CD14-positive monocyte (primary cell): ENCODE measurements at regions not wholly inside any gene's neighbourhood (a gene's known extent, or its start where the extent isn't known, plus 50 kb on each side); places are given as distances from the start of the nearest gene placed in this dataset.
"Not testable (repeated sequence)": the region's sequence is repeated elsewhere in the genome, so short reads cannot be mapped to it uniquely, and the experiment has no call there.

Experiments
- DNase-seq, 3 donors: peaks; one replicate each; pipeline ENCODE4 v3.0.0-alpha.2; 2011 to 2022
- H2AFZ ChIP-seq: 2 replicates; pipeline ENCODE4 v1.6.0; 2012; ENCODE audit warnings: mild to moderate bottlenecking, low read depth, low read length, inconsistent platforms; ENCODE audit not compliant: insufficient read depth, poor library complexity, severe bottlenecking
- H3K27ac ChIP-seq, 2 donors: 1 replicate in 1 of 2; 2 replicates in 1 of 2; pipeline ENCODE4 v1.5.1; 2012 to 2013; ENCODE audit warnings: low read length in 2 of 2, control low read depth in 1 of 2, inconsistent platforms in 1 of 2, low read depth in 1 of 2, mild to moderate bottlenecking in 1 of 2
- H3K27me3 ChIP-seq, 2 donors: one replicate each; pipeline versions ENCODE4 v1.6.0 to v1.6.1; 2011 to 2013; ENCODE audit warnings: low read length in 2 of 2; ENCODE audit not compliant: control insufficient read depth in 2 of 2, insufficient read depth in 2 of 2
- H3K36me3 ChIP-seq, 2 donors: replicated peaks in 1 of 2; 1 replicate in 1 of 2; 2 replicates in 1 of 2; pipeline versions ENCODE4 v1.5.1 to v1.6.1; 2012 to 2013; ENCODE audit warnings: low read length in 2 of 2, control low read depth in 1 of 2, inconsistent platforms in 1 of 2, mild to moderate bottlenecking in 1 of 2; ENCODE audit not compliant: insufficient read depth in 2 of 2, control insufficient read depth in 1 of 2
- H3K4me1 ChIP-seq, 2 donors: 1 replicate in 1 of 2; 2 replicates in 1 of 2; pipeline versions ENCODE4 v1.5.1 to v1.6.1; 2012 to 2013; ENCODE audit warnings: low read length in 2 of 2, control low read depth in 1 of 2, inconsistent platforms in 1 of 2, mild to moderate bottlenecking in 1 of 2, moderate library complexity in 1 of 2; ENCODE audit not compliant: insufficient read depth in 2 of 2, control insufficient read depth in 1 of 2
- H3K4me2 ChIP-seq: replicated peaks from 2 replicates; pipeline ENCODE3; 2012; ENCODE audit warnings: low read length, moderate library complexity, mild to moderate bottlenecking; ENCODE audit not compliant: poor library complexity, severe bottlenecking; ENCODE audit errors: extremely low read depth
- H3K4me3 ChIP-seq, 3 experiments: fragments of 200-600 bp in 1 of 3; sonication (generic) in 1 of 3; replicated peaks in 1 of 3; 1 replicate in 2 of 3; 2 replicates in 1 of 3; pipeline ENCODE4 v1.5.1; 2011 to 2013; ENCODE audit warnings: low read length in 3 of 3, mild to moderate bottlenecking in 3 of 3, control low read depth in 2 of 3, low read depth in 2 of 3, inconsistent platforms in 1 of 3, moderate library complexity in 1 of 3
- H3K79me2 ChIP-seq: 2 replicates; pipeline ENCODE4 v1.6.0; 2012; ENCODE audit warnings: mild to moderate bottlenecking, control low read depth, inconsistent platforms, low read length, moderate library complexity; ENCODE audit not compliant: insufficient read depth
- H3K9ac ChIP-seq: 2 replicates; pipeline ENCODE4 v1.6.0; 2017; ENCODE audit warnings: low read length, mild to moderate bottlenecking; ENCODE audit not compliant: insufficient read depth, poor library complexity, severe bottlenecking
- H3K9me3 ChIP-seq, 2 donors: replicated peaks in 1 of 2; 1 replicate in 1 of 2; 2 replicates in 1 of 2; pipeline versions ENCODE4 v1.5.1 to v1.6.1; 2012 to 2013; ENCODE audit warnings: low read length in 2 of 2, control low read depth in 1 of 2; ENCODE audit not compliant: control insufficient read depth in 1 of 2, insufficient read depth in 1 of 2
- H4K20me1 ChIP-seq: 2 replicates; pipeline ENCODE4 v1.6.0; 2012; ENCODE audit warnings: mild to moderate bottlenecking, low read length, control low read depth, moderate library complexity; ENCODE audit not compliant: insufficient read depth
- H3K27ac Mint-ChIP-seq, 7 donors: one replicate each; pipeline ENCODE4 v1.8.0; 2020; ENCODE audit warnings: mild to moderate bottlenecking in 7 of 7, mixed read lengths in 7 of 7, moderate library complexity in 6 of 7, inconsistent platforms in 2 of 7
- H3K27me3 Mint-ChIP-seq, 3 donors: one replicate each; pipeline ENCODE4 v1.8.0; 2021 to 2022; ENCODE audit warnings: low read depth in 3 of 3, mild to moderate bottlenecking in 3 of 3, mixed read lengths in 3 of 3, moderate library complexity in 3 of 3, inconsistent platforms in 1 of 3
- H3K36me3 Mint-ChIP-seq, 2 donors: one replicate each; pipeline ENCODE4 v1.8.0; 2020; ENCODE audit warnings: mixed read lengths in 2 of 2, inconsistent platforms in 1 of 2, mild to moderate bottlenecking in 1 of 2
- H3K4me1 Mint-ChIP-seq: one replicate; pipeline ENCODE4 v1.8.0; 2020; ENCODE audit warnings: mild to moderate bottlenecking, mixed read lengths
- H3K4me3 Mint-ChIP-seq, 2 donors: one replicate each; pipeline ENCODE4 v1.8.0; 2020; ENCODE audit warnings: mild to moderate bottlenecking in 2 of 2, mixed read lengths in 2 of 2, moderate library complexity in 1 of 2
- H3K9me3 Mint-ChIP-seq, 7 donors: one replicate each; pipeline ENCODE4 v1.8.0; 2020 to 2022; ENCODE audit warnings: mixed read lengths in 7 of 7, mild to moderate bottlenecking in 6 of 7, moderate library complexity in 6 of 7, inconsistent platforms in 2 of 7
- CTCF ChIP-seq: fragments of 200-600 bp; IDR thresholded peaks from one replicate; pipeline ENCODE4 v1.8.0; 2022; ENCODE audit warnings: antibody characterized with exemption, mild to moderate bottlenecking
- WGBS: methylation state at CpG from one replicate; pipeline ENCODE4 v1.1.5; 2013; ENCODE audit warnings: missing lambda C conversion rate; ENCODE audit not compliant: insufficient coverage; 5-methylcytosine and 5-hydroxymethylcytosine counted together
- intact Hi-C, 2 donors: fragments of 100-400 bp; cut with micrococcal nuclease; formaldehyde crosslinking; loops; one replicate each; pipeline versions ENCODE4 v1.15.0 to v1.15.1; 2023

GRCh38 chr22:16702318-16702870 is 109.8 kb upstream of the CCT8L2 start:
- DNase-seq, H3K4me2 ChIP-seq, H3K27me3 ChIP-seq, H3K79me2 ChIP-seq, H3K27ac ChIP-seq, H3K27me3 Mint-ChIP-seq, H3K27ac Mint-ChIP-seq, H4K20me1 ChIP-seq, H3K9ac ChIP-seq, intact Hi-C loops, H3K4me1 Mint-ChIP-seq, H3K4me1 ChIP-seq, H2AFZ ChIP-seq, H3K4me3 Mint-ChIP-seq, H3K9me3 ChIP-seq, H3K36me3 ChIP-seq, H3K36me3 Mint-ChIP-seq, H3K9me3 Mint-ChIP-seq, H3K4me3 ChIP-seq: not testable (repeated sequence)
- WGBS, result 100% methylated on average over 2 of the region's 2 CpGs

GRCh38 chr22:16700390-16700789 is 107.8 kb upstream of the CCT8L2 start:
- H3K4me2 ChIP-seq, H3K27me3 ChIP-seq, H4K20me1 ChIP-seq, H3K36me3 Mint-ChIP-seq, H3K4me1 Mint-ChIP-seq, H3K4me3 Mint-ChIP-seq, H3K27ac ChIP-seq, H3K4me3 ChIP-seq, H3K9ac ChIP-seq, H3K4me1 ChIP-seq, intact Hi-C loops, H3K36me3 ChIP-seq, H3K27ac Mint-ChIP-seq, H2AFZ ChIP-seq, DNase-seq, H3K9me3 Mint-ChIP-seq, H3K79me2 ChIP-seq, H3K27me3 Mint-ChIP-seq, H3K9me3 ChIP-seq: not testable (repeated sequence)
- WGBS, result 85% methylated on average over 4 of the region's 5 CpGs

- Histone ChIP-seq H3K27me3 (no peaks in the 10 kb centered on the region), H3K27ac (no peak overlapping the region), H3K4me1 (no peaks in the 10 kb centered on the region), H3K9me3 (no peaks in the 10 kb centered on the region), H2AFZ (no peak overlapping the region), H3K9ac (no peak overlapping the region), H4K20me1 (no peaks in the 10 kb centered on the region), H3K36me3 (no peaks in the 10 kb centered on the region), H3K4me2 (no peak overlapping the region), H3K4me3 (no peak overlapping the region), H3K79me2 (no peaks in the 10 kb centered on the region)
- H3K27ac Mint-ChIP-seq, result no peak overlapping the region
- no CpG with 5 or more reads among the region's 5 CpGs for WGBS
- DNase-seq, result no peak
- no peak for TF ChIP-seq CTCF
- H3K4me3 Mint-ChIP-seq, result peak overlapping the region in 1 of 2 donors; percentile 39
- H3K4me1 Mint-ChIP-seq, result peaks cover 4% of the 10 kb centered on the region
- no peaks in the 10 kb centered on the region for H3K36me3 Mint-ChIP-seq
- H3K9me3 Mint-ChIP-seq, result peaks cover 0 to 3% (median 0%) of the 10 kb centered on the region in 7 donors
- intact Hi-C loops, result no loop called here
- H3K27me3 Mint-ChIP-seq, result peaks cover 0 to 8% (median 6%) of the 10 kb centered on the region in 3 donors
Observed at GRCh38 chr22:16699326-16699725, 106.7 kb upstream of the CCT8L2 start.

GRCh38 chr22:16697492-16698044 is 105.0 kb upstream of the CCT8L2 start:
- H3K9me3 Mint-ChIP-seq, H3K27ac Mint-ChIP-seq, H3K79me2 ChIP-seq, intact Hi-C loops, H3K36me3 Mint-ChIP-seq, H3K9ac ChIP-seq, H4K20me1 ChIP-seq, H3K4me3 ChIP-seq, H3K4me3 Mint-ChIP-seq, H3K36me3 ChIP-seq, H3K27me3 ChIP-seq, H2AFZ ChIP-seq, H3K4me1 ChIP-seq, DNase-seq, H3K27me3 Mint-ChIP-seq, H3K4me1 Mint-ChIP-seq, H3K27ac ChIP-seq, H3K9me3 ChIP-seq, H3K4me2 ChIP-seq: not testable (repeated sequence)
- over 99% methylated on average over 16 of the region's 32 CpGs for WGBS
